SK-N-MC (cell line): ENCODE measurements at regions not wholly inside any gene's neighbourhood (a gene's known extent, or its start where the extent isn't known, plus 50 kb on each side); places are given as distances from the start of the nearest gene placed in this dataset.

Experiments
- DNase-seq: peaks from one replicate; pipeline ENCODE4 v3.0.0-alpha.2; 2011; ENCODE audit warnings: low read depth, low spot score
- H3K27ac ChIP-seq: fragments of 200-600 bp; sonication (generic); 2 replicates; pipeline ENCODE4 v1.5.1; 2016; ENCODE audit warnings: mixed run types
- H3K36me3 ChIP-seq: fragments of 200-600 bp; sonication (generic); 2 replicates; pipeline ENCODE4 v1.6.1; 2017; ENCODE audit warnings: antibody characterized with exemption, low read length, mixed read lengths; ENCODE audit not compliant: insufficient read depth
- H3K4me3 ChIP-seq: fragments of 200-600 bp; sonication (generic); 2 replicates; pipeline ENCODE4 v1.5.1; 2016
- H3K9ac ChIP-seq: fragments of 200-600 bp; sonication (generic); 2 replicates; pipeline ENCODE4 v1.8.0; 2017; ENCODE audit warnings: mixed run types, mixed read lengths; ENCODE audit not compliant: insufficient read length
- H3K9me3 ChIP-seq: fragments of 200-600 bp; sonication (generic); 2 replicates; pipeline ENCODE4 v1.6.1; 2017; ENCODE audit warnings: low read depth, mild to moderate bottlenecking, antibody characterized with exemption, low read length, moderate library complexity, mixed read lengths
- EZH2 ChIP-seq: fragments of 200-600 bp; sonication (generic); IDR thresholded peaks from one replicate; pipeline ENCODE4 v1.6.1; 2017; ENCODE audit warnings: antibody characterized with exemption
- FOXP2 ChIP-seq: optimal IDR thresholded peaks from 2 replicates; pipeline ENCODE3; 2011; ENCODE audit warnings: mild to moderate bottlenecking, moderate library complexity; ENCODE audit not compliant: insufficient read depth; ENCODE audit errors: extremely low read length, control extremely low read depth
- POLR2AphosphoS5 ChIP-seq: IDR thresholded peaks from 2 replicates; pipeline ENCODE4 v1.6.1; 2012; ENCODE audit warnings: mild to moderate bottlenecking, low read depth, low read length, borderline replicate concordance

DNA sequence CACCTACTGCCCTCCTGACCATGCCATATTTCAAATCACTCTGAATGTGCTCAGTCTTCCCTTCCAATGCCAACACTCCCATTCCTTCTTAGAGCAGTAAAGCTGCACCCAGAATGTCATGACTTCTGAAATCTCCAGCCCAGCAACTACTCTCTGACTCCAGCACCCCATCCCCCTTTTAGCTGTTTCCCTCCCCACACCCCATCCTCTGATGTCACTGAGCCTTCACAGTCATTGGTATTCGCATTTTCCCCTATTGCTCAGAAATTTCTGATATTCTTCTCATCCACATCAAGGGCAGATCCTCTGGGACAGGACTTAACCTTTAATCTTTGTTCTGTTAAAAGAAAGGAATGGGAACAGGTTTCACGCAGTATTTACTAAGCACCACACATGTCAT lies 67.1 kb upstream of the SLC4A11 start:
- no peaks in the 10 kb centered on the region for H3K9me3 ChIP-seq
- H3K36me3 ChIP-seq = no peaks in the 10 kb centered on the region; the same call in 1 of the 2 replicates
- H3K27ac ChIP-seq = no peak overlapping the region
- TF ChIP-seq FOXP2 (no peak), EZH2 (no peak), POLR2AphosphoS5 (no peak)
- no peak for DNase-seq
- H3K9ac ChIP-seq = no peak overlapping the region
- H3K4me3 ChIP-seq = no peak overlapping the region

DNA sequence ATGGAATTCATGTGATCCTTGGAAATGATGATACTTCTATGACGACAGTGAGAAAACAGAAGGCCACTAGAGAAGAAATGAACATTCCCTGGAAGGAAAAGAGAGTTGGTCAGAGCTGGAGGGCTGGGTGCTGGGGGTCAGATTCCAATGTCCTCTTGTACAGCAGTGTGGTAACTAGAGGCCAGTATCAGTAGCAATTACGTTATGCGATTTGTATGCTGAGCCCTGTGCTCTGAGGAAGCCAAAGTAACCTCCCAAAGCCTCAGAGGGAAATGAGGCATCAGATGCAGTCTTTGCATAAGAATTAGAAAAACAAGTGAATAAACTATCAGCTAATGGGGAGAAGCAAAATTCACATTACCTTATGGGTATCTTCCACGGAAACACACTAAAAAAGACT lies 65.5 kb upstream of the SLC4A11 start:
- Histone ChIP-seq H3K36me3 (no peaks in the 10 kb centered on the region; the same call in 1 of the 2 replicates), H3K4me3 (no peak overlapping the region), H3K27ac (no peak overlapping the region), H3K9me3 (no peaks in the 10 kb centered on the region), H3K9ac (no peak overlapping the region)
- TF ChIP-seq POLR2AphosphoS5 (no peak), FOXP2 (no peak), EZH2 (no peak)
- no peak for DNase-seq

DNA sequence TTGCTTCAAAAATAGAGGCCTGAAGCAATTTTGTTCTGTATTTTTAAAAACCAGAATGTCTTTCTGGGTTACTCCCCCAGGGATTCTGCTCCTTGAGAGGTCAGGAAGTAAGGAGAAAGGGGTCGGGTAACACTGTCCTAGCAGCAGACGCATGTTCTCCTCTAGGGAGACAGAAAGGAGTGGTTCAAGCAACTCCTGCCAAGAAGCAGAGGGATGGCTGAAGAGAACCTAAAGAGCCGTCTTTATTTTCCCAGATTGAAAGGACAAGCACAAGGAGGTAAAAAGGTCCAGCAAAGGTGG lies 58.0 kb upstream of the SLC4A11 start:
- no peaks in the 10 kb centered on the region for H3K36me3 ChIP-seq
- no peak for DNase-seq

DNA sequence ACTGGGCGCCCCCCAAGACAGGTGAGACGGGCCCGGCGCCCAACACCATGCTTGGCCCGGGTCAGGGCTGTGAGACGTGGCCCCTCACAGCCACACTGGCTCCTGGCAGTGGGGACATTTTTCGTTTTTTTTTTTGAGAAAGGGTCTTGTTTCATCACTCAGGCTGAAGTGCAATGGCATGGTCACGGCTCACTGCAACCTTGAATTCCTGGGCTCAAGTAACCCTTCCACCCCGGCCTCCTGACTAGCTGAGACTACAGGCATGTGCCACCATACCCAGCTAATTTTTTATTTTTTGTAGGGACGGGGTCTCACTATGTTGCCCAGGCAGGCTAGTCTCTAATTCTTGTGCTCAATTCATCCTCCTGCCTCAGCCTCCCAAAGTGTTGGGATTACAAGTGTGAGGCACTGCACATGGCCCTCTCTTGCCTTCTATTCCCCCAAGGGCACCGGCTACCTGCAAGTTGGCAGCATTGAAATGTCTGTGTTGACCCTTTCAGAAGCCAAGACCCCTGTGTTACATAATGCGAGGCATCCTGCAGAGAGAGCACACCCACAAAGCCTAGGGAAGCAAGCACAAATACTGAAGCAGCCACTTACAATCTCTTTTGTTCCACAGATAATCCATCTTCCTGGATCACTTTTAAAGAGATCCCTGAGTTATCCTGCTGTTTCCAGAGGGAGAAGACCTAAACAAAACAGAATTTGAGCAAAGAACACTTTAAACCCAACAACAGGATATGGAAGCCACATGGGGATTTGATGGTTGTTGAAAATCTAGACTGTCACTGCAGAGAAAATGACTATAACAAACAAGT lies 57.5 kb upstream of the SLC4A11 start:
- no peak for TF ChIP-seq EZH2
- TF ChIP-seq FOXP2 = no peak
- no peak for TF ChIP-seq POLR2AphosphoS5
- no peaks in the 10 kb centered on the region for H3K9me3 ChIP-seq
- no peaks in the 10 kb centered on the region for H3K36me3 ChIP-seq
- H3K9ac ChIP-seq = no peak overlapping the region
- no peak overlapping the region for H3K27ac ChIP-seq
- no peak for DNase-seq
- H3K4me3 ChIP-seq = no peak overlapping the region

More for the DNA sequence above, 58.0 kb upstream of the SLC4A11 start:
- Histone ChIP-seq H3K9ac (no peak overlapping the region), H3K27ac (no peak overlapping the region), H3K9me3 (no peaks in the 10 kb centered on the region), H3K4me3 (no peak overlapping the region)
- TF ChIP-seq FOXP2 (no peak), EZH2 (no peak), POLR2AphosphoS5 (no peak)
